GM18508 (cell line): ENCODE measurements at regions not wholly inside any gene's neighbourhood (a gene's known extent, or its start where the extent isn't known, plus 50 kb on each side); places are given as distances from the start of the nearest gene placed in this dataset.
"Not testable (repeated sequence)": the region's sequence is repeated elsewhere in the genome, so short reads cannot be mapped to it uniquely, and the experiment has no call there.

Experiments
- ATAC-seq: cut with Tn5 transposase; IDR thresholded peaks from one replicate; pipeline ENCODE4 v1.9.1; 2021; ENCODE audit warnings: moderate number of reproducible peaks; ENCODE audit not compliant: insufficient read depth, unreplicated experiment

DNA sequence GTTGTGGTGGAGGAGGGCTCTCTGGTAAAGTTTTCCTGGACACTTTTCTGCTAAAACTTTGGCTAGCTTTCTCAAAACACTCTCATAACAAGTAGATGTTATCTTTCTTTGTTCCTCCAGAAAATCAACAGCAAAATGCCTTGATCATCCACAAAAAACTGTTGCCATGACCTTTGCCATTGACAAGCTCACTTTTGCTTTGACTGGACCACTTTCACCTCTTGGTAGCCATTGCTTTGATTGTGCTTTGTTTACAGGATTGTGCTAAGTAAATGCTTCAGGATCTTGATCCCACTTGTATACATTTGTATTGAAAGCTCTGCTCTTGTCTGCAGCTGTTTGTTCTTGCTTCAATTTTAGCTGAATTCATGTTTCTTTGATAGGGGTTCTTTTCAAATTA is 143.9 kb upstream of the NR3C1 start:
- ATAC-seq = no peak

DNA sequence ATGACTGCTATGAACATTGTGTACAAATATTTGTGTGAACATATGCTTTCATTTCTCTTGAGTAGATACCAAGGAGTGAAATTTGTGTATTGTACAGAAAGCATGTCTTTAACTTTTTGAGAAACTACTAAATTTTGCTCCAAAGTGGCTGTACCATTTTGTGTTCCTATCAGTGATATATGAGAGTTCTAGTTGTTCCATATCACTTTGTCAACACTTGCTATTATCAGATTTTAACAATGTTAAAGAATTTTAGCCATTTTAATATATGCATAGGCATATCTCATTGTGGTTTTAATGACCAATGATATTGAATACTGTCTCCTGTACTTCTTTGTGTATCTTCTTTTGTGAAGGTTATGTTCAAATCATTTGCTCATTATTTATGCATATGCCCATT is 142.9 kb upstream of the NR3C1 start:
- ATAC-seq = no peak

DNA sequence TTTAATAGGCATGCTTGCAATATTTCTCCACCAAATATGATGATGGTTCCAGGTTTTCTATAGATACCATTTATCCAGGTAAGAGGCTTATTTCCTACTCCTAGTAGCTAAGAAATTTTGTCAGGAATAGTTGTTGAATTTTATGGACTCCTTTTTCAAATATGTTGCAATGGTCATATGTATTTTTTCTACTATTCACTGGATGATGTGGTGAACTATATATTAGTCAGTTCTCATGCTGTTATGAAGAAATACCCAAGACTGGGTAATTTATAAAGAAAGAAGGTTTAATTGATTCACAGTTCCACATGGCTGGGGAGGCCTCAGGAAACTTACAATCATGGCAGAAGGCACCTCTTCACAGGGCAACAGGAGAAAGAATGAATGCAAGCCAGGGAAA is 141.1 kb upstream of the NR3C1 start:
- no peak for ATAC-seq

DNA sequence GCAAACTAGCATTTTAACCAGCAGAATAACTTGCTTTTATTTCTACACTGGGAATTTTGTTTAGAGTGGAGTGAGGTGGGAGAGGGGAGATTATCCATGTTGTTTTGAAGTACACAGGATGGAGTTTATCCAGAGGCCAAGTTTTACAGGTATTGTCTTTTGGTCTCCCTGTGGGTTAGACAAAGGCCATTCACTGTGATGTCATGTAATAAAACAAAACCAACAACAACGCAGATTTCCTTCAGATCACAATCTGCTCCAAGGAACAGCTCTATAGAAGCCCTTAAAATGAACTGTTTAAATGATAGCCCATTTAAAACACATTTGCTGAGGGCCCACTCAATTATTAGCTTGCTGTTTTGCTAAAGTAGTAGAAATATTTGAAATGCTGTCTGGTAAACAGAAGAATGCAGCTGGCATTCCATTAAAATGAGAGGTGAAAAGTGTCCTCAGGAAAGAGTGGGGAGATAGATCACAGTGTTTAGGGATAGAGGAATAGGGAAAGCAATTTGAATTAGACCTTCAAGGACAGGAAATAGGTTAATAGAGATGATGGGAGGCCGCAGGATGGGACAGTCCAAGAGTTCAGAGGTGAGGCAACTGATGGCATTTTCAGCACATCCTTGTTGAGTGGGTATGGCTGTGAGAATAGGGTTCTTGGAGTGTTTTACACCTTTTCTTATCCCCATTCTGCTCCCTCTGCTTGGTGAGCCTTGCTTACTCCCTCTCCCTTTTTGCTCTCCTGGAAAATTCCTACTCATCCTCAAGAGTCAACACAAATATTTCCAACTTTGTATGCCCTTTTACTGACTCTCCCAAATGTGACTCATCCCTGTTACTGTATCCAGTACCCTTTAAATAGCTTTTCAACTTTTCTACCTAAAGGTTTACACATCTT is 140.1 kb upstream of the NR3C1 start:
- ATAC-seq = no peak

DNA sequence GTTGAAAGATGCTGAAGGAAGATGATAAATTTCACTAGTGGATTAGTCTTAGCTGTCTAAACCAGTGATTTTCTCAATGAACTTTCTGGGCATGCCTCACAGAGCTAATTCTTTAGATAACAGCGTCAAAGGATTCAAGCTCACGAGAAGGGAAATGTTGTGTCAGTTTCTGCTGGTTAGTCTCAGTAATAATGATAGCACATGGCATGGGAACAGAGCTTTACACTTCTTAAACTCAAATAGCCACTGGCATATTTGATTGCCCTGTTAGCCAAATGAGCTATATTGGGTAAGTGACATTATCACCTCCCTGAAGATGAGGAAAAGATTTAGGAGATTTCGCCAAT is 139.3 kb upstream of the NR3C1 start:
- ATAC-seq = no peak

DNA sequence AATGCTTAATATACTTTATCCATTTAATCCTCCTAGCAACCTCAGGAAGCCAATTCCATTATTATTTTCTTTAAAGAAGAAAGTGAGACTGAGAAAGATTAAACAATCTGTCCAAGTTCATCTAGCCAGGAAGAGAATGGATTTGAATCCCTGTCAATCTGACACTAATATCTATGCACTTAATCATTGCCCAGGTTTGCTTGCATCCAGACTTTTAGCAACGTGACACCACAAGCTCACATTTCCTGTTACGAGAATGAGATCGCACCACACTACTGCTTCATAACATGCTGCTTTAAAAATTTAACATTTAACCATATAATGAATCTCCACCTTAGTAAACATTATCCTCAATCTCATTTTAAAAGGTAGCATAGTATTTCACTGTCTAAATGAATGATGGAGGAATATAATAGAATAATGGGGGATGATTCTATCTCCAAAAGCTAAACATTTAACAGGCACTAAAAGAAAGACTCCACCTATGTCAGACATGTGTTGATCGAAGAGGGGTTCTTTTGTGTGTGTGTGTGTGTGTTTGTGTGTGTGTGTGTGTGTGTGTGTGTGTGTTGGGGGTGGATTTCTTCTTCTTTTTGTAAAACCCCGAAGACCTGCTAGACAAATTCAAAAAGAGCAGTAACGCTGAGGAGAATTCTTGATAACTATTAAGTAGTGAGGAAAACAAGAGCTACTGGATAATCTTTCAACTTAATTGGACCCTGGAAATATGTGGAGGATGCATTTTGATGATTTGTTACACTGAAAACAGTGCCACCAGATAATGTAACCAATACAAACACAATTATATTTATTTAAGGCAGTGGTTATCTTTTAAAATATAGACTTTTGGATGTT is 138.7 kb upstream of the NR3C1 start:
- no peak for ATAC-seq

DNA sequence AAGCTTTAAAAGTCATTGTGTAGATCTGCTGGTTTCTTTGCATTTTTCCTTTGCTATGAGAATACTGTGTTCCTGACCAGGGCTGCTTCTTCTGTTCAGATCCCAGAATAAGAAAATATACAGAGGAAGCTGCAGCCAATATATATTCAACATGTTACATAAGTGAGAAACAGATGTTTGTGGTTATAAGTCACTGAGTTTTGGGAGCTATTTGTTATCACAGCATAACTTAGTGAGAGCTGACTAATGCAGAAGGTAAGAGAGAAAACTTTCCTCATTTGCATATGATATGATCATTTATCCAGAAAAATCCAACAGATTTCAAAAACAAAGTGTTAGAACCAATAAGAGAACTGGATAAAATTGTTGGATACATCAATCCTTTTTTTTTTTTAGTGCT is 136.3 kb upstream of the NR3C1 start:
- ATAC-seq = no peak

DNA sequence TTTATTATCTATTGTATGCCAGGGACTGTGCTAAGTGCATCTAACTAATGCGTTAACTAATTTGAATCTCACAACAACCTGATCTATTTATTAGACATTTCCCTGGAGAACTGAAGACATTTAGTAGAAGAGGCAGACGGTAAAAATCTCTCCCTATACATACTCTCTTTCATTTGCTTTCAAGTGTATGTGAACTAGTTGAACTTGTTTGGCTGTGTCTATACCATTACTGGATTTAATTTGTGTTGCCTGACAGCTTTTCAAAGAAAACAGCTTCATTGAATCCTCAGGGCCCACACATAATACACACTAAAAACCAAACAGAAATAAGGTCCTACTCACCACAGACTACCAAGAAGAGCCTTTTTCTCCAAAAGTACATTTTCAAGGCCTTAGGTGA is 133.6 kb upstream of the NR3C1 start:
- ATAC-seq = no peak

DNA sequence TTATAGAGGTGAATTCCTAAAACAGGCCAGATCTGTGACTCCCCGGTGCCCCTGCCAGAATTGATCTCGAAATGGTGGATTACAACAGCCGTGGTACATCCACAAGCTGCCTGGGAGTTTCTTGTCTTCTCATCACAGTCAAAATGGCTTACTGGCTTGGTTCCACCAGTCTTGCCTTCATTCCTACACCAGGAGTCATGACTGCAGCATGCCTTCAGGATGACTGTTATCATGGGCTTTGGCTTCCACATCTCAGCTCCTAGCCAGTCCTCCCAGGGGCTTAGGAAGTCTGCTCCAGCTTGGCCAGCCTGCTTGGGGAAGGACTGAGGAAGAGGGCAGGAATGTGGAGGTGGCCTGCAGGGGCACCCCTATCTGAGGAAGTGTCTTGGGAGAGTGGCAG is 132.9 kb upstream of the NR3C1 start:
- ATAC-seq = no peak

DNA sequence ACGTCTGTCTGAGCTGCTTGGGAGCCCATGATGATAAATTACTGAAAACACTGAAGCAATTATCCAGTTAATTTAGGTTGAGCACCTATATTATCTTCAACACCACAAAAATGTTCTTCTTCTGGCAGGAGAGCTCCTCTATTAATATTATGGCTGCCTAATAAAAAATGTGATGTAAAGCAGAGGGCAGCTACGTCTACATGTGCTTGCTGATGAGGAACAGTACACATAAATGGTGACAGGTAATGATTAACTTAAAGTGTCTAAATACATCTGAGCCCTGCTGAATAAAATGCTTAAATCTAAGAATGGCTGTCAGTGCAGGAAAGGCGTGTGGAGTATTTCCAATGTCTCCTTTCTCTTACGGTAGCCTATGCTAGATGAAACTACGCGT is 131.3 kb upstream of the NR3C1 start:
- no peak for ATAC-seq

DNA sequence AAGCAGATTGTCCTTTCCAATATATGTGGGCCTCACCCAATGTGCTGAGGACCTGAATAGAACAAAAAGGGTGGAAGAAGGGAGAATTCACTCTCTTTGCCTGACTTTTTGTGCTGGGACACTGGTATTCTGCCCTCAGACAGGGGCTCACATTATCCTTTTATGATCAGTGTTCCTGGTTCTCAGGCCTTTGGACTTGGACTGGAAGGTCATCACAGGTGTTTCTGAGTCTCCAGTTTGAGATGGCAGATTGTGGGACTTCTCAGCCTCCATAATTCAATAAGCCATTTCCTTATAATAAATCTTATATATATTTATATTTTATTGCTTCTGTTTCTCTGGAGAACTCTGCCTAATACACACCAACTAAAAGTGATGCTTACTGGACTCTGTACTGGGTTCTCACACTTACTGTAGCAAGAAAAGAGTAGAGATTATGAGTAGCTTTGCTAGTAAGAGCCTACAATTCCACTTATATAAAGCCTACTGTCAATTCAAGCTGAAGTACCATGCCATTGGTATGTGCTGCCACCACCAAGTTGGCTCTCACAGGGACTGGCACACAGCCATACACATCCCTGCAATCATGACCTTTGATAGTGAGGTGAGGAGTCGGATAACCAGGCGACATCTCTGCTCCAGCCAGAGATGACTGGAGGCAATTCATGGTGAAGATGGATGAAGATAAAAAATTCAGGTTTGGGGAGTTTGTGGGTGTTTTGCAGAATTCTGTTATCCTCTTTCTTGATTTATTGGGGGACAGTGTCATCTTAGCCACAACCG is 130.7 kb upstream of the NR3C1 start:
- no peak for ATAC-seq

DNA sequence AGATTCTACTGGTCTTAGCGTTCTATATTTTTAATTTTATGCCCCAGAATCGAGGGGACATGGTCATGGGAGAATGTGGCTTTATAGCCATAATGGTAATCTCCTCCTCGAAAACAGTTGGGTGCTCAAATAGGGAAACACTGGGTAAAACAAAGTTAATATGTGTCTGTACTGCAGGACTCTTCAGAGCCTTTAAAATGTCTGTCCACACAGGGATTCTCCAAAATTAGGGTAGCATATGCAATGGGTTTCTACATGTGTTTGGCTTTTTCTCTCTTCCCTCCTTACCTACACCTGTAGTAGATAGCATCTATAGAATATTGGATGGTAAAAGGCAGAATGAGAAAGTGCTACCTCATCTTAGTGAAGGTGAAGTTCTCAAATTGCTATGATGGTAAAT is 130.0 kb upstream of the NR3C1 start:
- ATAC-seq = no peak

DNA sequence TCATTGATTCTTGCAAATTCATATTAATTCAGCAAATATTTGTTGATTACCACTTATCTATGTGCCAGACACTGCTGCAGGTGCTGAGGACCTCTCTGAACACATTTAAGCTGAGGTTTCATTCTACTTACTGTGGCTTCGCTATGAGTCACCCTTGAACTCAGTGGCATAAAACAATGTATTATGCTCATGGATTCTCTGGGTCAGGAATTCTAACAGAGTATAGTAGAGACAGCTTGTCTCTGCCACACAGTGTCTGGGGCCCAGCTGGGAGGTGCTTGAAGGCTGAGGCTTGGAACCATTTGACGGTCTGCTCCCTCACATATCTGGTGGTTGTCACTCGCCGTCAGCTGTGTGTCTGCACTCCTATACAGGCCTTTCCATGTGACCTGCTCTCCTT is 124.3 kb upstream of the NR3C1 start:
- no peak for ATAC-seq

DNA sequence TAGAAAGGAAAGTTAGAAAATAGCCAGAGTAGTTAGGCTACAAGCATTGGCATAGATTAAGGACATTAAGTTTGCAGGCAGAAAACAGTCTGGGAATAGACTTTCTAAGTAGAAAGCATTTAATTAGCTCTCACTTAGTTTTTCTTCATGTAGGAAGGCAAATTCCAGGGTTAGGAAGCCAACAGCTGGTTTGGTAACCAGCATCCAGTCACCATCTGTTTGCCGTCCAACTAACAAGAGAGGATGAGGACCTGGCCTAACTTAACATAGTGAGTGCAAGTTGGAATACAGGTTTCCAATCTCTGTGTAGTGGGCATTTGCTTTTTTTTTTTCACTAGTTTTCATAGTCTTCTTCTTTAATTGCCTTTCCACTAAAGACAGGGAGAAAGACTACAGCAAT is 121.7 kb upstream of the NR3C1 start:
- ATAC-seq = no peak

DNA sequence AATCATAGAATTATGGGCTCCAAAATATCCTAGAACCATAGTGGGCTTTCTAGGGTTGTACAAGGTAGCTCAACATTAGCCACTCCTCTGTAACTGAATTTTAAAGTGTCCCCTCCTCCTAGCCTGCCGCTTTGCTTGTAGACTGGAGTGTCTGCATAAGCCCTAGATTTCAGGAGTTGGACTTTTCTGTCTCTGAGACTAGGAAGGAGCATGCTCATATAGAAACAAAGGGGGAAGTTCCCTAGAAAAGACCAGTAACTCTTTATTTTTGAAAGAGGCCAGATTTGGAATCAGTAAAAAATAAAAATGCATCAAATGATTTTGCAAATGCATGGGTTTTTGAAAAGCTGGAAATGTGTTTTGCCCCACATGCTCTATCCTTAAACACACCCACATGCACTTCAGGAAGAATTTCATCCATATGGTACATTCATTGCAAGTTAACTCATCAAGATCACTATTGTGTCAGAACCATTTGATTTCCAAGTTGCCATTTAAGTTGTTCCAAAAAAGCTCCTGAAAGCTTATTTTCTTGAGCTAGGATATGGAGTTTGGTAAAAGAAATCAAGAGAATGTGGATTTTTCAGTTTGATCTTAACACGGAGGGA is 121.0 kb upstream of the NR3C1 start:
- no peak for ATAC-seq

DNA sequence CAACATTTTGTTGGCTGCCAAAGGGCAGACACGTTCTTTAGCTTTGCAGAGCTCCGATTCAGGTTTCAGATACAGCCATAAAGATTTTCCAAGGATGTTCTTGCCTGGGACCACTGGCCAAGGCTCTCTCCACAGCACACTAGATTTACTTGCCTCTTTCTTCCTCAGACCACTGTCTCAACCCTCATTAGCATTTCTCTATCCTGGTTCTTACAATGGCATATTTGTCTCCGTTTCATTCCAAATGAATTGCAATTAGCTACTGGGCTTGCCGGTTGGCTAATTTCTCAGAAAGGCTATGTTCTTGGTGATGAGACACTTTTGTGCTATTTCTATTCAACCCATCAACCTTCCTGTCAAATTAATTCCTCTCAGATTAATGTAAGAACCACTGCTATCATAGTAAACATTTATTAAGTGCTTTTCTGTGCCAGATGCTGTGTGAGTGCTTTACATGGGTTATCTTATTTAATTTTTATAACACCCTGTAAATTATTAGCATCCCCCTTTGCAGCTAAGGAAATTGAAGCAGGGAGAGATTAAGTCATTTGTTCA is 118.4 kb upstream of the NR3C1 start:
- no peak for ATAC-seq

DNA sequence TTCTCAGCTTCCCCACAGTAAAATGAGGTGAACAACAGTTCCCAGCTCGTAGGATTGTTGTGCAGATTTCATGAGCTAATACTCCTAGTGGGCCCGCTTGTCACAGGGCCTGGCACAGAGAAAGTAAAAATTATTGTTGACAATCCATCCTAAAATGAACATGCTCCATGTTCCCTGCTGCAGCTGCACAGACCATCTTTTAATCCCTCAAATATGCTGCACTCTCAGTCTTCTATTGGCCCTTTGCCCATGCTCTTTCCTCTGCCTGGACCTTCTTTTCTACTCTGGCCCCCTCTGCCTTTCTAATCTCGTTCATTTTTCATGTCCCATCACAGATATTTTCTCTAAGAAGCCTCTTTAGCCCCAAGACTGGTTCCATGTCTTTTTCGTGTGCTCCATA is 117.7 kb upstream of the NR3C1 start:
- ATAC-seq = no peak

DNA sequence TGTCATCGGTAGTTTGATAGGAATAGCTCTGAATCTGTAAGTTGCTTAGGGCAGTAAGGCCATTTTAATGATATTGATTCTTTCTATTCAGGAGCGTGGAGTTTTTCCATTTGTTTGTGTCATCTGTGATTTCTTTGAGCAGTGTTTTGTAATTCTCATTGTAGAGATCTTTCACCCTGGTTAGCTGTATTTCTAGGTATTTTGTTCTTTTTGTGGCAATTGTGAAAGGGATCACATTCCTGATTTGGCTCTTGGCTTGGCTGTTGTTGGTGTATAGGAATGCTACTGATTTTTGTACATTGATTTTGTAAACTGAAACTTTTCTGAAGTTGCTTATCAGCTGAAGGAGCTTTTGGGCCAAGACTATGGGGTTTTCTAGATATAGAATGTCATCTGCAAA is 115.7 kb upstream of the NR3C1 start:
- not testable (repeated sequence) for ATAC-seq

DNA sequence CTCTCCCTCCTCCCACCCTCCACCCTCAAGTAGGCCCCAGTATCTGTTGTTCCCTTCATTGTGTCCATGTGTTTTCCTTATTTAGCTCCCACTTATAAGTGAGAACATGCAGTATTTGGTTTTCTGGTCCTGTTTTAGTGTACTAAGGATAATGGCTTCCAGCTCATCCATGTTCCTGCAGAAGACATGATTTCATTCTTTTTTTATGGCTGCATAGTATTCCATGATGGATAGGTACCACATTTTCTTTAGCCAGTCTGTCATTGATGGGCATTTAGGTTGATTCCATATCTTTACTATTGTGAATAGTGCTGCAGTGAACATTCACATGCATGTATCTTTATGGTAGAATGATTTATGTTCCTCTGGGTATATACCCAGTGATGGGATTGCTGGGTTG is 114.3 kb upstream of the NR3C1 start:
- ATAC-seq = not testable (repeated sequence)

DNA sequence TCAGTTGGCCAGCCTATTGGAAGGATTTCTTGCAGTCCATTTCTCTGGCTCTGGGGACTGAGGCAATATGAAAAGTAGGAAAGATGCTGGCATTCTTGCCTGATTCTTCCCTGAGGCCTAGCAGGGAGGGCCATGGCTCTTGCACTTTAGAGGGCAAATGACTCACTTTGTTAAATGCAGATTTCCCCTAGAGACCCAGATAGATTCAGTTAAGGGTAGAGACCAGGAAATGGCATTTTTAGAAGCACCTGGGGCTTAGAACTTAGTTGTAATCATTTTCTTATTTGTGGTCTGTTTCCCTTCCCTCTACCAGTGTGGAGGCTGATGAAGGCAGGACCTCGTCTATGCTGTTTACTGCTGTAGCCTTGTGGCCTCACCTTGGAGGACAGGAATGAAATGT is 112.8 kb upstream of the NR3C1 start:
- ATAC-seq = no peak
